Fibroblast of lung (primary cell): ENCODE measurements at regions not wholly inside any gene's neighbourhood (a gene's known extent, or its start where the extent isn't known, plus 50 kb on each side); places are given as distances from the start of the nearest gene placed in this dataset.

Experiments used
- DNase-seq, 2 donors: peaks; one replicate each; pipeline versions ENCODE4 v3.0.0 to v3.0.0-alpha.2; 2010; ENCODE audit warnings: low read depth in 2 of 2
- H2AFZ ChIP-seq: 2 replicates; pipeline ENCODE4 v1.5.1; 2012; ENCODE audit warnings: low read length, control low read depth, inconsistent platforms
- H3K27ac ChIP-seq: 2 replicates; pipeline ENCODE4 v1.5.1; 2011; ENCODE audit warnings: low read length, control low read depth; ENCODE audit not compliant: insufficient read depth
- H3K27me3 ChIP-seq: 2 replicates; pipeline ENCODE4 v1.5.1; 2011; ENCODE audit warnings: mild to moderate bottlenecking, low read length; ENCODE audit not compliant: control insufficient read depth, insufficient read depth
- H3K36me3 ChIP-seq: 2 replicates; pipeline ENCODE4 v1.5.1; 2011; ENCODE audit warnings: low read length; ENCODE audit not compliant: control insufficient read depth, insufficient read depth
- H3K4me1 ChIP-seq: 2 replicates; pipeline ENCODE4 v1.5.1; 2011; ENCODE audit warnings: low read length; ENCODE audit not compliant: control insufficient read depth, insufficient read depth; ENCODE audit errors: extremely low read depth
- H3K4me2 ChIP-seq: 2 replicates; pipeline ENCODE4 v1.5.1; 2011; ENCODE audit warnings: low read length, control low read depth; ENCODE audit not compliant: insufficient read depth; ENCODE audit errors: extremely low read depth
- H3K4me3 ChIP-seq, 4 experiments: fragments of 200-600 bp in 1 of 4; sonication (generic) in 1 of 4; replicated peaks in 1 of 4; 2 replicates each; pipeline ENCODE4 v1.5.1; 2011 to 2016; ENCODE audit warnings: low read length in 4 of 4, low read depth in 3 of 4, mild to moderate bottlenecking in 3 of 4, control low read depth in 2 of 4, inconsistent platforms in 1 of 4, mixed read lengths in 1 of 4; ENCODE audit not compliant: insufficient read depth in 1 of 4; ENCODE audit errors: control extremely low read depth in 1 of 4
- H3K79me2 ChIP-seq: 2 replicates; pipeline ENCODE4 v1.5.1; 2012; ENCODE audit warnings: mild to moderate bottlenecking, low read length, inconsistent platforms; ENCODE audit not compliant: control insufficient read depth, insufficient read depth
- H3K9ac ChIP-seq: 2 replicates; pipeline ENCODE4 v1.5.1; 2011; ENCODE audit warnings: mild to moderate bottlenecking, low read length, control low read depth; ENCODE audit not compliant: insufficient read depth
- H3K9me3 ChIP-seq: 2 replicates; pipeline ENCODE4 v1.5.1; 2012; ENCODE audit warnings: low read depth, low read length; ENCODE audit not compliant: control insufficient read depth, insufficient read depth
- H4K20me1 ChIP-seq: 2 replicates; pipeline ENCODE4 v1.5.1; 2011; ENCODE audit warnings: low read length; ENCODE audit not compliant: control insufficient read depth, insufficient read depth; ENCODE audit errors: extremely low read depth
- CTCF ChIP-seq, 2 donors: IDR thresholded peaks in 1 of 2; conservative IDR thresholded peaks in 1 of 2; 1 replicate in 1 of 2; 2 replicates in 1 of 2; pipeline ENCODE4 v1.5.1; 2011 to 2012; ENCODE audit warnings: low read length in 2 of 2, control low read depth in 1 of 2, inconsistent platforms in 1 of 2, low read depth in 1 of 2, mild to moderate bottlenecking in 1 of 2
- EZH2 ChIP-seq: IDR thresholded peaks from 2 replicates; pipeline ENCODE4 v1.5.1; 2012; ENCODE audit warnings: low read length, control low read depth, mild to moderate bottlenecking; ENCODE audit errors: missing control alignments

GRCh38 chrX:13263560-13264251, 56.1 kb downstream of the ATXN3L start:
- Histone ChIP-seq H3K27me3 (no peaks in the 10 kb centered on the region), H3K4me1 (peaks cover 2% of the 10 kb centered on the region), H3K27ac (no peak overlapping the region), H4K20me1 (no peaks in the 10 kb centered on the region), H3K4me3 (no peak overlapping the region), H3K36me3 (no peaks in the 10 kb centered on the region), H3K9me3 (no peaks in the 10 kb centered on the region), H3K9ac (no peak overlapping the region), H3K79me2 (no peaks in the 10 kb centered on the region), H2AFZ (no peak overlapping the region), H3K4me2 (no peak overlapping the region)
- TF ChIP-seq CTCF (conservative IDR thresholded peaks at IDR 0.05 in 1 of 2, IDR thresholded peaks at IDR 0.05 in 1 of 2; ENCODE audit: low read depth in 1 of 2, low read length in 2 of 2) (no peak), EZH2 (no peak)
- no peak for DNase-seq

GRCh38 chrX:13261348-13261747, 58.5 kb downstream of the ATXN3L start:
- DNase-seq = no peak
- Histone ChIP-seq H3K27ac (no peak overlapping the region), H3K9me3 (no peaks in the 10 kb centered on the region), H3K4me1 (no peaks in the 10 kb centered on the region), H3K36me3 (no peaks in the 10 kb centered on the region), H3K4me2 (no peak overlapping the region), H4K20me1 (no peaks in the 10 kb centered on the region), H3K27me3 (no peaks in the 10 kb centered on the region), H3K79me2 (no peaks in the 10 kb centered on the region), H3K9ac (no peak overlapping the region), H2AFZ (no peak overlapping the region), H3K4me3 (no peak overlapping the region)
- TF ChIP-seq CTCF (conservative IDR thresholded peaks at IDR 0.05 in 1 of 2, IDR thresholded peaks at IDR 0.05 in 1 of 2; ENCODE audit: low read depth in 1 of 2, low read length in 2 of 2) (no peak), EZH2 (no peak)

GRCh38 chrX:13260598-13260997, 59.3 kb downstream of the ATXN3L start:
- no peaks in the 10 kb centered on the region for H3K27me3 ChIP-seq
- H4K20me1 ChIP-seq = no peaks in the 10 kb centered on the region
- H3K9ac ChIP-seq = no peak overlapping the region
- H3K4me3 ChIP-seq = no peak overlapping the region
- no peak for TF ChIP-seq EZH2
- no peak for TF ChIP-seq CTCF (conservative IDR thresholded peaks at IDR 0.05 in 1 of 2, IDR thresholded peaks at IDR 0.05 in 1 of 2; ENCODE audit: low read depth in 1 of 2, low read length in 2 of 2)
- no peak overlapping the region for H3K4me2 ChIP-seq
- no peak overlapping the region for H2AFZ ChIP-seq
- no peaks in the 10 kb centered on the region for H3K79me2 ChIP-seq
- no peak for DNase-seq
- no peaks in the 10 kb centered on the region for H3K9me3 ChIP-seq
- no peaks in the 10 kb centered on the region for H3K4me1 ChIP-seq
- H3K36me3 ChIP-seq = no peaks in the 10 kb centered on the region
- no peak overlapping the region for H3K27ac ChIP-seq
